ENCODE measurements at regions not wholly inside any gene's neighbourhood (a gene's known extent, or its start where the extent isn't known, plus 50 kb on each side); places are given as distances from the start of the nearest gene placed in this dataset.

DNA sequence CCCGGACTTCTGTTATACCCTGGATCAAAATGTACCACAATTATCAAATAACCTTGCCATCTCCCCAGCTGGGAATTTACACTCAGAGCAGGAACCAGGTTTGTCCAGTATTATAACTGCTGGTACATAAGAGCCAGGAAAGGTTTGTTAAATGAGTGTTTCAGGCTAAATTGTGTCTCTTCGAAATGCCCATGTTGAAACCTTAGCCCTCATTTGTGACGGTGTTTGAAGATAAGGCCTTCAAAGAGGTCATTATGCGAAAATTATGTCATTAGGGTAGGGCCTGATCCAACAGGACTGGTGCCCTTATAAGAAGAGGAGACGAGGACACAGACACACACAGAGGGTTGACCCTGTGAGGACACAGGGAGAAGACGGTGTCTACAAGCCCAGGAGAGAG lies 73.5 kb upstream of the DHRSX start:
- ChIA-PET SMC1A (ENCODE audit: uncharacterized antibody, unreplicated experiment) (no interaction called here), CTCF (no interaction called here), POLR2A (no interaction called here), RAD21 (ENCODE audit: unreplicated experiment) (no interaction called here)
- ATAC-seq (no peak), DNase-seq (ENCODE audit: low read depth, low spot score) (no peak), FAIRE-seq (no peak)
- intact Hi-C loops (cut with micrococcal nuclease; ENCODE audit: unreplicated experiment) (no loop called here), in situ Hi-C loops (cut with MboI) (no loop called here)
- no peak overlapping the region for H3K4me2 ChIP-seq (ENCODE audit: control insufficient read depth, insufficient read depth)
- no peaks in the 10 kb centered on the region for H3K79me2 ChIP-seq (ENCODE audit: control insufficient read depth, insufficient read depth, low read length)
- BruUV-seq (replicated peaks), result no TSS peak
- no peaks in the 10 kb centered on the region; the same call in 2 of the 3 replicates for H3K9me3 ChIP-seq (replicated peaks; ENCODE audit: control insufficient read depth, insufficient read depth, low read length)
- TF ChIP-seq TCF12 (IDR thresholded peaks at IDR 0.05; ENCODE audit: low read depth, low read length) (no peak), MTA3 (IDR thresholded peaks at IDR 0.05; ENCODE audit: borderline replicate concordance, low read length) (no peak), HDAC6 (IDR thresholded peaks at IDR 0.05; ENCODE audit: unreplicated experiment) (no peak)
- TF ChIP-seq, protein P1, sequence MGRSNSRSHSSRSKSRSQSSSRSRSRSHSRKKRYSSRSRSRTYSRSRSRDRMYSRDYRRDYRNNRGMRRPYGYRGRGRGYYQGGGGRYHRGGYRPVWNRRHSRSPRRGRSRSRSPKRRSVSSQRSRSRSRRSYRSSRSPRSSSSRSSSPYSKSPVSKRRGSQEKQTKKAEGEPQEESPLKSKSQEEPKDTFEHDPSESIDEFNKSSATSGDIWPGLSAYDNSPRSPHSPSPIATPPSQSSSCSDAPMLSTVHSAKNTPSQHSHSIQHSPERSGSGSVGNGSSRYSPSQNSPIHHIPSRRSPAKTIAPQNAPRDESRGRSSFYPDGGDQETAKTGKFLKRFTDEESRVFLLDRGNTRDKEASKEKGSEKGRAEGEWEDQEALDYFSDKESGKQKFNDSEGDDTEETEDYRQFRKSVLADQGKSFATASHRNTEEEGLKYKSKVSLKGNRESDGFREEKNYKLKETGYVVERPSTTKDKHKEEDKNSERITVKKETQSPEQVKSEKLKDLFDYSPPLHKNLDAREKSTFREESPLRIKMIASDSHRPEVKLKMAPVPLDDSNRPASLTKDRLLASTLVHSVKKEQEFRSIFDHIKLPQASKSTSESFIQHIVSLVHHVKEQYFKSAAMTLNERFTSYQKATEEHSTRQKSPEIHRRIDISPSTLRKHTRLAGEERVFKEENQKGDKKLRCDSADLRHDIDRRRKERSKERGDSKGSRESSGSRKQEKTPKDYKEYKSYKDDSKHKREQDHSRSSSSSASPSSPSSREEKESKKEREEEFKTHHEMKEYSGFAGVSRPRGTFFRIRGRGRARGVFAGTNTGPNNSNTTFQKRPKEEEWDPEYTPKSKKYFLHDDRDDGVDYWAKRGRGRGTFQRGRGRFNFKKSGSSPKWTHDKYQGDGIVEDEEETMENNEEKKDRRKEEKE (IDR thresholded peaks at IDR 0.05), result no peak
- H3K27me3 ChIP-seq (replicated peaks in 1 of 2; ENCODE audit: control insufficient read depth in 2 of 2, insufficient read depth in 2 of 2, low read length in 1 of 2), result no peaks in the 10 kb centered on the region
- H4K20me1 ChIP-seq (ENCODE audit: control insufficient read depth, insufficient read depth), result no peaks in the 10 kb centered on the region
- no peak overlapping the region for H3K4me3 ChIP-seq
- no peaks in the 10 kb centered on the region for H3K4me1 ChIP-seq (ENCODE audit: control insufficient read depth, insufficient read depth, low read length)
- H3K9ac ChIP-seq (ENCODE audit: control insufficient read depth, insufficient read depth, low read length), result no peak overlapping the region
- H2AFZ ChIP-seq (ENCODE audit: control insufficient read depth, low read depth, low read length), result no peak overlapping the region
- 32% methylated on average over 6 of the region's 6 CpGs for WGBS (ENCODE audit: insufficient coverage, insufficient replicate concordance, low lambda C conversion rate, missing lambda C conversion rate)
- no peaks in the 10 kb centered on the region for H3K36me3 ChIP-seq (ENCODE audit: control insufficient read depth in 2 of 2, insufficient read depth in 2 of 2, low read length in 1 of 2)
- no peak overlapping the region for H3K27ac ChIP-seq (ENCODE audit: control insufficient read depth, insufficient read depth)

- no peak overlapping the region for H3K4me2 ChIP-seq (ENCODE audit: control insufficient read depth, insufficient read depth)
- DNase-seq (ENCODE audit: low read depth, low spot score) (no peak), ATAC-seq (no peak), FAIRE-seq (no peak)
- no peak overlapping the region for H3K27ac ChIP-seq (ENCODE audit: control insufficient read depth, insufficient read depth)
- H4K20me1 ChIP-seq (ENCODE audit: control insufficient read depth, insufficient read depth), result no peaks in the 10 kb centered on the region
- no peaks in the 10 kb centered on the region; the same call in 2 of the 3 replicates for H3K9me3 ChIP-seq (replicated peaks; ENCODE audit: control insufficient read depth, insufficient read depth, low read length)
- H3K4me1 ChIP-seq (ENCODE audit: control insufficient read depth, insufficient read depth, low read length), result no peaks in the 10 kb centered on the region
- H3K4me3 ChIP-seq, result no peak overlapping the region
- no peak for TF ChIP-seq KDM1A (IDR thresholded peaks at IDR 0.05; ENCODE audit: borderline replicate concordance)
- TF ChIP-seq YY1 (IDR thresholded peaks at IDR 0.05; ENCODE audit: low read depth, low read length), result no peak
- no peak for TF ChIP-seq SUZ12 (IDR thresholded peaks at IDR 0.05; ENCODE audit: unreplicated experiment)
- TF ChIP-seq HDAC2 (IDR thresholded peaks at IDR 0.05), result no peak
- no peak overlapping the region for H3K9ac ChIP-seq (ENCODE audit: control insufficient read depth, insufficient read depth, low read length)
- ChIA-PET SMC1A (ENCODE audit: uncharacterized antibody, unreplicated experiment) (no interaction called here), RAD21 (ENCODE audit: unreplicated experiment) (no interaction called here), CTCF (no interaction called here), POLR2A (no interaction called here)
- H3K36me3 ChIP-seq (ENCODE audit: control insufficient read depth in 2 of 2, insufficient read depth in 2 of 2, low read length in 1 of 2), result no peaks in the 10 kb centered on the region
- intact Hi-C loops (cut with micrococcal nuclease; ENCODE audit: unreplicated experiment), result no loop called here
- no peaks in the 10 kb centered on the region for H3K27me3 ChIP-seq (replicated peaks in 1 of 2; ENCODE audit: control insufficient read depth in 2 of 2, insufficient read depth in 2 of 2, low read length in 1 of 2)
- in situ Hi-C loops (cut with MboI), result no loop called here
- BruUV-seq (replicated peaks), result no TSS peak
- H3K79me2 ChIP-seq (ENCODE audit: control insufficient read depth, insufficient read depth, low read length), result no peaks in the 10 kb centered on the region
- 77% methylated on average over 7 of the region's 7 CpGs for WGBS (ENCODE audit: insufficient coverage, insufficient replicate concordance, low lambda C conversion rate, missing lambda C conversion rate)
- no peak overlapping the region for H2AFZ ChIP-seq (ENCODE audit: control insufficient read depth, low read depth, low read length)
Measured at GRCh38 chrX:2572740-2573139, 72.0 kb upstream of the DHRSX start.

Data from GM12878 (cell line).